ENCODE measurements at regions not wholly inside any gene's neighbourhood (a gene's known extent, or its start where the extent isn't known, plus 50 kb on each side); places are given as distances from the start of the nearest gene placed in this dataset.
A peak's percentile ranks its signal among the peaks of the same experiment; 100 is the strongest.

GRCh38 chr14:97428808-97429440 is 631.7 kb downstream of the VRK1 start:
- no peak overlapping the region for H3K4me3 Mint-ChIP-seq (ENCODE audit: low read depth)
- H3K27me3 Mint-ChIP-seq (ENCODE audit: low read depth) = no peaks in the 10 kb centered on the region
- peaks cover 21% of the 10 kb centered on the region for H3K9me3 Mint-ChIP-seq
- peaks cover 7% of the 10 kb centered on the region for H3K4me1 Mint-ChIP-seq (ENCODE audit: low read depth)
- intact Hi-C loops (cut with micrococcal nuclease) = no loop called here
- H3K36me3 Mint-ChIP-seq (ENCODE audit: low read depth) = peaks cover 18% of the 10 kb centered on the region
- no peak overlapping the region for H3K27ac Mint-ChIP-seq
- no peak for DNase-seq (ENCODE audit: low spot score)

GRCh38 chr14:97432586-97432985 is 635.4 kb downstream of the VRK1 start:
- Mint-ChIP-seq H3K9me3 (peaks cover 25% of the 10 kb centered on the region), H3K4me3 (ENCODE audit: low read depth) (no peak overlapping the region), H3K4me1 (ENCODE audit: low read depth) (peaks cover 20% of the 10 kb centered on the region), H3K27me3 (ENCODE audit: low read depth) (no peaks in the 10 kb centered on the region), H3K27ac (no peak overlapping the region), H3K36me3 (ENCODE audit: low read depth) (peaks cover 16% of the 10 kb centered on the region)
- intact Hi-C loops (cut with micrococcal nuclease) = no loop called here
- DNase-seq (ENCODE audit: low spot score) = no peak

GRCh38 chr14:97441740-97442362 is 644.7 kb downstream of the VRK1 start:
- no peak for DNase-seq (ENCODE audit: low spot score)
- Mint-ChIP-seq H3K36me3 (ENCODE audit: low read depth) (peaks cover 44% of the 10 kb centered on the region), H3K27ac (peak overlapping the region; percentile 98), H3K9me3 (peaks cover 20% of the 10 kb centered on the region), H3K4me1 (ENCODE audit: low read depth) (peaks cover 77% of the 10 kb centered on the region), H3K4me3 (ENCODE audit: low read depth) (peak overlapping the region; percentile 65), H3K27me3 (ENCODE audit: low read depth) (no peaks in the 10 kb centered on the region)
- intact Hi-C loops (cut with micrococcal nuclease) = loop anchor here (1.0 to 2.0 kb wide), 8 partner anchors 10 to 483 kb away; no protein-coding TSS in a partner anchor

DNA sequence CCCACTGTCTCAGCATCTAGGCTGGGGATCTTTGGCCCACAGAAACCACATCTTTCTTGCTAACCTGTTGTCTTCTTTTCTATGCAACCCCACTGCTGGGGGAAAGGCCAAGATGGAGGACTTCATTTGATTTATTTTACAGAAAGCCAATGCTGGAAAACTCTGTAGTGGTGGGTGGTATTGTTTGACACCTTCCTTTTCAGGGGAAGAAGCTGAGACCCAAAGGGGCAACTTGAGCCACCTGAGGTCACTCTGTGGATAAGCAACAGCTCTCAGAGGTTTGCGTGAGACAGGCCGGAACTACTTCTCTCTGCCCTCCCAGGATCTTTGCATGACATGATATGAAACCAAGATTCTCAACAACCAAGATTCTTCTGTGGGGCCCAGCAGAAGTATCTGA is 645.2 kb downstream of the VRK1 start:
- DNase-seq (ENCODE audit: low spot score) = peak; percentile 70
- Mint-ChIP-seq H3K9me3 (peaks cover 17% of the 10 kb centered on the region), H3K4me3 (ENCODE audit: low read depth) (peak overlapping the region; percentile 65), H3K36me3 (ENCODE audit: low read depth) (peaks cover 40% of the 10 kb centered on the region), H3K27ac (peak overlapping the region; percentile 98), H3K27me3 (ENCODE audit: low read depth) (no peaks in the 10 kb centered on the region), H3K4me1 (ENCODE audit: low read depth) (peaks cover 79% of the 10 kb centered on the region)
- intact Hi-C loops (cut with micrococcal nuclease) = loop anchor here (1.0 to 2.0 kb wide), 8 partner anchors 10 to 483 kb away; no protein-coding TSS in a partner anchor

- Mint-ChIP-seq H3K4me1 (ENCODE audit: low read depth) (peaks cover 76% of the 10 kb centered on the region), H3K27ac (peak overlapping the region; percentile 98), H3K27me3 (ENCODE audit: low read depth) (no peaks in the 10 kb centered on the region), H3K9me3 (peaks cover 6% of the 10 kb centered on the region), H3K4me3 (ENCODE audit: low read depth) (no peak overlapping the region), H3K36me3 (ENCODE audit: low read depth) (peaks cover 30% of the 10 kb centered on the region)
- intact Hi-C loops (cut with micrococcal nuclease) = loop anchor here (2.0 kb wide), 1 partner anchor 263 kb away; no protein-coding TSS in a partner anchor
- DNase-seq (ENCODE audit: low spot score) = no peak
These were observed 646.2 kb downstream of the VRK1 start for GRCh38 chr14:97443412-97443811.

DNA sequence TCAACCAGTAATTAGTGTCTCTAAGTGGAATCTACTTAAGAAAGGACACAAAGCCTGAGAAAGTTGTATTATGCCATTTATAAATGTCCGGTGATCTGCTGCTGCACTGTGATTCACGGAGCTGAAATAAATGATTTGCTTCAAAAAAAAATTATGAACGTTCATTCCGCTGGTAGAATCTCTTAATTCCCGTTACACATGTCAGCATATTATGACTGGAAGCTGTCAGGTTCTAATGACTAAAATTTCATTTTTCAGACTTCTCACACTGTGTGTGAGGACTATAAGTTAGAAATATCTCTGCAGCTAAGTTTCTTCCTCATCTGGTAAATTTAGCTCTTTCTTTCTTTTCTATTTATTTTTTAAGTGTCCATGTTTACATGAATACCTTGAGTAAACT is 647.1 kb downstream of the VRK1 start:
- peaks cover 5% of the 10 kb centered on the region for H3K9me3 Mint-ChIP-seq
- intact Hi-C loops (cut with micrococcal nuclease) = no loop called here
- peaks cover 25% of the 10 kb centered on the region for H3K36me3 Mint-ChIP-seq (ENCODE audit: low read depth)
- no peak for DNase-seq (ENCODE audit: low spot score)
- H3K4me3 Mint-ChIP-seq (ENCODE audit: low read depth) = no peak overlapping the region
- peaks cover 73% of the 10 kb centered on the region for H3K4me1 Mint-ChIP-seq (ENCODE audit: low read depth)
- H3K27me3 Mint-ChIP-seq (ENCODE audit: low read depth) = no peaks in the 10 kb centered on the region
- peak overlapping the region; percentile 78 for H3K27ac Mint-ChIP-seq

GRCh38 chr14:97445367-97445766 is 648.2 kb downstream of the VRK1 start:
- Mint-ChIP-seq H3K27me3 (ENCODE audit: low read depth) (no peaks in the 10 kb centered on the region), H3K4me3 (ENCODE audit: low read depth) (no peak overlapping the region), H3K4me1 (ENCODE audit: low read depth) (peaks cover 66% of the 10 kb centered on the region), H3K9me3 (peaks cover 5% of the 10 kb centered on the region), H3K27ac (no peak overlapping the region), H3K36me3 (ENCODE audit: low read depth) (peaks cover 19% of the 10 kb centered on the region)
- intact Hi-C loops (cut with micrococcal nuclease) = no loop called here
- DNase-seq (ENCODE audit: low spot score) = no peak

DNA sequence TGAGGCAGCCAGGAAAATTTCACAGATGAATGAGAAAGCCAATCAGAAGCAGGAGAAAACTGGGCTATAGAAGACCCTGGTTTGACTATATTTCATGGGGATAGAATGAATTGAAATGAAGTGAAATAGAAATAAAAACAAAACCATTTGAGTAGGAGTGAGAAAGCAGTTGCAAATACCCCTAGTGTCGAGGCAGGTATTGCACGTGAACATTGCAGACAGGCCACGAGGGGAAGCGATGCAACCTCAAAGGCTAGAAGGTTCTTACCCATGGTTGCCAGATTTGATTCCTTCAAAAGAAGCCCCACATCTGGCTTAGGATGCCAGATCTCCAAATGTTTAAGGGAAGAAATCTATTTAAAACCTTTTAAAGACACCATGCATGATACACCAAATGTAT is 648.9 kb downstream of the VRK1 start:
- no peak for DNase-seq (ENCODE audit: low spot score)
- Mint-ChIP-seq H3K36me3 (ENCODE audit: low read depth) (peaks cover 19% of the 10 kb centered on the region), H3K27ac (no peak overlapping the region), H3K27me3 (ENCODE audit: low read depth) (no peaks in the 10 kb centered on the region), H3K9me3 (peaks cover 5% of the 10 kb centered on the region), H3K4me3 (ENCODE audit: low read depth) (no peak overlapping the region), H3K4me1 (ENCODE audit: low read depth) (peaks cover 61% of the 10 kb centered on the region)
- intact Hi-C loops (cut with micrococcal nuclease) = no loop called here

GRCh38 chr14:97452314-97452713 is 655.1 kb downstream of the VRK1 start:
- Mint-ChIP-seq H3K27ac (peak overlapping the region; percentile 61), H3K9me3 (no peaks in the 10 kb centered on the region), H3K4me3 (ENCODE audit: low read depth) (no peak overlapping the region), H3K27me3 (ENCODE audit: low read depth) (no peaks in the 10 kb centered on the region), H3K36me3 (ENCODE audit: low read depth) (peaks cover 42% of the 10 kb centered on the region), H3K4me1 (ENCODE audit: low read depth) (peaks cover 50% of the 10 kb centered on the region)
- DNase-seq (ENCODE audit: low spot score) = no peak
- intact Hi-C loops (cut with micrococcal nuclease) = loop anchor here (1.0 to 10.0 kb wide), 2 partner anchors 10 to 1732 kb away; no protein-coding TSS in a partner anchor

DNA sequence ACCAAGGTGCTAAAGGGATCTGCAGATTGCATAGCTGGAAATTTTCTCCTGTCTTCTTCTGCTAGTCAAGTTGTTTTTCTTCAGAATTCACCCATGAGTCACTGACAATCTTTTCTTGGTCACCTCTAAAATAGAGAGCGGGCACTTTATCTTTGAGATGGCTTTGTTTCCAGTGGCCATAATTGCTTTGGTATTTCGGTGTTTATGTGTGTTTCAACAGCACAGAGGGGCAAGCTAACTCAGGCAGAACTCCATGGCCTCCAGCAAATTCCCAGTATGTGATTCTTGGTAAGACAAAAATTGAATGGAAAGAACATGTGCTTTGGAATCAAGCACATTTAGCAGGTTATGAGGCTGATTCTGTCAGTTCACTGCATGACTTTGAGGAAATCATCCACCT is 656.8 kb downstream of the VRK1 start:
- H3K4me3 Mint-ChIP-seq (ENCODE audit: low read depth) = no peak overlapping the region
- peaks cover 60% of the 10 kb centered on the region for H3K4me1 Mint-ChIP-seq (ENCODE audit: low read depth)
- H3K36me3 Mint-ChIP-seq (ENCODE audit: low read depth) = peaks cover 53% of the 10 kb centered on the region
- DNase-seq (ENCODE audit: low spot score) = no peak
- H3K9me3 Mint-ChIP-seq = no peaks in the 10 kb centered on the region
- intact Hi-C loops (cut with micrococcal nuclease) = loop anchor here (10.0 kb wide), 1 partner anchor 1731 kb away; no protein-coding TSS in a partner anchor
- H3K27ac Mint-ChIP-seq = no peak overlapping the region
- H3K27me3 Mint-ChIP-seq (ENCODE audit: low read depth) = no peaks in the 10 kb centered on the region

- Mint-ChIP-seq H3K27me3 (ENCODE audit: low read depth) (no peaks in the 10 kb centered on the region), H3K4me1 (ENCODE audit: low read depth) (peaks cover 72% of the 10 kb centered on the region), H3K27ac (peak overlapping the region; percentile 97), H3K36me3 (ENCODE audit: low read depth) (peaks cover 70% of the 10 kb centered on the region), H3K9me3 (peaks cover 4% of the 10 kb centered on the region), H3K4me3 (ENCODE audit: low read depth) (peak overlapping the region; percentile 20)
- DNase-seq (ENCODE audit: low spot score) = no peak
- intact Hi-C loops (cut with micrococcal nuclease) = loop anchor here (5.0 to 10.0 kb wide), 8 partner anchors 146 to 1811 kb away; no protein-coding TSS in a partner anchor
These were observed 659.3 kb downstream of the VRK1 start for GRCh38 chr14:97456462-97456861.

DNA sequence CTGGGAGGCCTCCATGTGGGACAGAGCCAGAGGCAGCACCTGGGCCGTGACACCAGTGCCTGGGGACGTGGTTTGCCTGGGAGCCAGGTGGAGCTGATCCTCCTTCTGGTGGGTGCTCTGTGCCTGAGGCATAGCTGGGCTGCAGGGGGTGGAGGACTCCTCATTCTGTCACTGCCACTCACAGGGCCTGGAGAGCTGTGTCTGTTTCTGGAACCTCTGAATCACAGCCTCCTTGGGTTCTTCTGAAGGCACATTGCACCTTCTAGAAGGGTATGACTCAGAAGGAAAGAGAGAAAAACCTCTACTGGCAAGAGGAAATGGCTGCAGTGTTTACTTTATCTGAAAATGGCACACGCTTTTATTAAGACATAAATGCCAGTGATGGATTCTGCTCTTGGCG is 659.8 kb downstream of the VRK1 start:
- no peaks in the 10 kb centered on the region for H3K27me3 Mint-ChIP-seq (ENCODE audit: low read depth)
- H3K4me3 Mint-ChIP-seq (ENCODE audit: low read depth) = peak overlapping the region; percentile 84
- H3K36me3 Mint-ChIP-seq (ENCODE audit: low read depth) = peaks cover 71% of the 10 kb centered on the region
- DNase-seq (ENCODE audit: low spot score) = peak; percentile 63
- peak overlapping the region; percentile 97 for H3K27ac Mint-ChIP-seq
- H3K4me1 Mint-ChIP-seq (ENCODE audit: low read depth) = peaks cover 67% of the 10 kb centered on the region
- peaks cover 9% of the 10 kb centered on the region for H3K9me3 Mint-ChIP-seq
- intact Hi-C loops (cut with micrococcal nuclease) = loop anchor here (1.0 to 10.0 kb wide), 11 partner anchors 15 to 1810 kb away; no protein-coding TSS in a partner anchor

- Mint-ChIP-seq H3K9me3 (peaks cover 16% of the 10 kb centered on the region), H3K36me3 (ENCODE audit: low read depth) (peaks cover 71% of the 10 kb centered on the region), H3K27me3 (ENCODE audit: low read depth) (no peaks in the 10 kb centered on the region), H3K4me1 (ENCODE audit: low read depth) (peaks cover 60% of the 10 kb centered on the region), H3K27ac (peak overlapping the region; percentile 97), H3K4me3 (ENCODE audit: low read depth) (peak overlapping the region; percentile 84)
- no peak for DNase-seq (ENCODE audit: low spot score)
- intact Hi-C loops (cut with micrococcal nuclease) = loop anchor here (1.0 to 10.0 kb wide), 13 partner anchors 15 to 1810 kb away; no protein-coding TSS in a partner anchor
These were observed 660.4 kb downstream of the VRK1 start for GRCh38 chr14:97457575-97458085.
